HG03354 (cell line): ENCODE measurements at regions not wholly inside any gene's neighbourhood (a gene's known extent, or its start where the extent isn't known, plus 50 kb on each side); places are given as distances from the start of the nearest gene placed in this dataset.

Source experiments
- ATAC-seq: cut with Tn5 transposase; IDR thresholded peaks from one replicate; pipeline ENCODE4 v1.9.1; 2021; ENCODE audit warnings: mild to moderate bottlenecking; ENCODE audit not compliant: unreplicated experiment, poor library complexity, severe bottlenecking

DNA sequence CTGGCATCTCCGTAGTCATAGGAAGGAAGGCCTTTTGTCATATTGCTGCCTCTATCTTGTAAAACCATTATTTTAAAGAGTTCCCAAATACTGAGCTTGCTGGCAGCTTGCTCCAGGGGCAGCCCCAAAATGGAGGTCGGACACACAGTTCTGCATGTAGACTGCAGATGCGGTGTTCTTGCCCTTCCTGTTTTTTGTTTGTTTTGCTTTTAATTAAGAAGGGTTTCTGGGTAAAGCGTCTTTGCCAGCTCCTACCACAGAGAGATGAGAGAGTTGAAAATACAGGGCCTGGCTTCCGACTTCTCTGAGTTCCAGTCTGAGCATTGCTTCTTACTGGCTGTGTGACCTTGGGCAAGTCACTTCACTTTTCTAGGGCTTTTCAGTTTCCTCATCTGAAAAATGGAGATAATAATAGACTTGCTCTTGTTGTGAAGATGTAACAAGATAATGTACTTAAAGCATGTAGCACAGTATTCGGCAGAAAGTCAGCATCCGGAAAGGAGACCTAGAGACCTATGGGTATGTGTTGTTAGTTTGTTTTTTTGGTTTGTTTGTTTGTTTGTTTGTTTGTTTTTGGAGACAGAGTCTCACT lies 67.8 kb upstream of the GSE1 start:
- no peak for ATAC-seq

DNA sequence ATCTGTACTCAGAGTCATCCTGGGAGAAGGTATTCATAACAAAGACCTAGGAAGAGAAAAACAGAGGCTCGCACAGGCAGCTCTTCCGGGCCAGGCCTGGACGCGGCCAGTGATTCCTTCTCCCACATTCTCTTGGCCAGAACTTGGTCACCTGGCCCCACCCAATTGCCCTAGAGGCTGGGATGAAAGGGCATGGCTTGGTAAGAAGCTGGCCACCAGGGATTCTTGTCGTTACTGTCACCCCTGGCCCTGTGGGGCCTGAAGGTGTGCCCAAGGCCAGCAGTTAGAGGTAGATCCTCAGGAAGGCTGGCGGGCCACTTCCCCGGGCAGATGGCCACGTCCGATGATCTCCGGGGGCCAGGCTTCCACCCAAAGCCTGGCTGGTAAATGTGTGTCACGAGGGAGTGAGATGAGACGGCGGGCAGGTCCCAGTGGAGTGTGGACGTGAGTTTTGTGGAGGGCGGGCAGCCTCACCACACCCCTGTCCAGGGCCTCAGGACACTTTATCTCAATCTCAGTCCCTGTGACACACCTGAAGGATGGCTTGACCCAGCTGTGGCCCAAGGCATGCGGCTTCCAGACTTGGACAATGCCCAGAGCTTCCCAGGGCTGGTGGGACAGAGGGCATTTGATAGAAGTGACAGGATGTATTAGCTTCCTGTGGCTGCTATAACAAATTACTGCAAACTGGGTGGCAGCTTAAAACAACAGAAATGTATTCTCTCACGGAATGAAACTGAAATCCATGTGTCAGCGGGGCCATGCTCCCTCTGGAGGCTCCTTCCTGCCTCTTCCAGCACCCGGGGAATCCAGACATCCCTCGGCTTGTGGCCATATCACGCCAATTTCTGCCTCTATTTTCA lies 66.3 kb upstream of the GSE1 start:
- no peak for ATAC-seq

DNA sequence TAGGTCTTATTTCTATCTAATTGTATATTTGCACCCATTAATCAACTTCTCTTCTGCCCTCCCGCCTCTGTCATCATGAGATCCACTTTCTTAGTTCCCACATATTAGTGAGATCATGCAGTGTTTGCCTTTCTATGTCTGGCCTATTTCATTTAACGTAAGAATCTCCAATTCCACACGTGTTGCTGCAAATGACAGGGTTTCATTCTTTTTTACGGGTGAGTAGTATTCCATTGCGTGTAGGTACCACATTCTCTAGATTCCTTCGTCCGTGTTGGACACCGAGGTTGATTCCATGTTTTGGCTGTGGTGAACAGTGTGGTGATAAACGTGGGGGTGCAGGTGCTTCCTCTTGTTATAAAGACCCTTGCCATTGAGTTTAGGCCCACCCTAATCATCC lies 64.7 kb upstream of the GSE1 start:
- no peak for ATAC-seq

DNA sequence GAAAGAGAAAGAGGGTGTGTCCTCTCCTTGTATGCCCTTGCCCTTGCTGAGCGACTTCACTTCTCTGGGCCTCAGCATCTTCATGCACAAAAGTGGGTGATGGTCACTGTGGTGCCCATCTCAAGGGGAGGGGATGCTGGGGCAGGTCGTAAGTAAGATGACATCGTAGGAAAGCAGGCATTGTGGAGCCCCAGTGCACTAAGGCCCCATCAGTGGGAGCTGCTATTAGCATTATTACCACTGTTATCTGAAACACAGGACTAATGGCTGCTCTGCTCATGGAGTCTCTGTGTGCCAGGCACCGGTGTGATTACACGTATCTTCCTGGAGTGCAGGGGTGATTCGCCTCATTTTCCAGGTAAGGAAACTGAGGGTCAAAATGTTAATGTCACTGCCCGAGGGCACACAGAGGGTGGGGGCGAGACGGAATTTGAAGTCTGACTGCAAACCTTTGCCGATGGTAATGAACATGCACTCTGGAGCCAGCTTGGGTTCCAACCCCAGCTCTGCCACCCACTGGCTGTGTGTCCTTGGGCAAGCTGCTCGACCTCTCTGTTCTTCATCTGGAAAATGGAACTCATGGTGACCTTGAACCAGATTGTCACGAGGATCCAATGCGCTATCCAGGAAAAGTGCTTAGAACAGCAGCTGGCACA lies 63.2 kb upstream of the GSE1 start:
- no peak for ATAC-seq

DNA sequence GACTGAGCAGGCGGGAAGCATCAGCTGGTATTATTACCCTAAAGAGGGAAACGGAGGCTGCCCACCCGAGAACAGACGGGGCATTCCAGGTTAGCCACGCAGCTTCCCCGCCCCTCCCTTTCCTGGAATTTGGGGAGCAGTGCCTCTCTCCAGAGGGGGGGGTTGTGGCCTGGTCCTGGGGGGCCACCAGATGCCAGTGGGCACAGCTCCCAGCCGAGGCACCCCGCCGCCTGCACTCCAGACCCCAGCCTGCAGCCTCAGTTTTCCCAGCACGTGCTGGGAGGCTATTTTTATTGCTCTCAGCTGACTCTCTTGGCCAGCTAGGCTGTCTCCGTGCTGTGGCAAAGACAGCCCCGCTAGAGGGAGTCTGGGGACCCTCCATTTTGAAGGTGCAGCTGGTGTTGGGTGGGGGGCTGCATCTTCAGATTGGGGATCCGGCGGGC lies 62.7 kb upstream of the GSE1 start:
- ATAC-seq, result no peak

DNA sequence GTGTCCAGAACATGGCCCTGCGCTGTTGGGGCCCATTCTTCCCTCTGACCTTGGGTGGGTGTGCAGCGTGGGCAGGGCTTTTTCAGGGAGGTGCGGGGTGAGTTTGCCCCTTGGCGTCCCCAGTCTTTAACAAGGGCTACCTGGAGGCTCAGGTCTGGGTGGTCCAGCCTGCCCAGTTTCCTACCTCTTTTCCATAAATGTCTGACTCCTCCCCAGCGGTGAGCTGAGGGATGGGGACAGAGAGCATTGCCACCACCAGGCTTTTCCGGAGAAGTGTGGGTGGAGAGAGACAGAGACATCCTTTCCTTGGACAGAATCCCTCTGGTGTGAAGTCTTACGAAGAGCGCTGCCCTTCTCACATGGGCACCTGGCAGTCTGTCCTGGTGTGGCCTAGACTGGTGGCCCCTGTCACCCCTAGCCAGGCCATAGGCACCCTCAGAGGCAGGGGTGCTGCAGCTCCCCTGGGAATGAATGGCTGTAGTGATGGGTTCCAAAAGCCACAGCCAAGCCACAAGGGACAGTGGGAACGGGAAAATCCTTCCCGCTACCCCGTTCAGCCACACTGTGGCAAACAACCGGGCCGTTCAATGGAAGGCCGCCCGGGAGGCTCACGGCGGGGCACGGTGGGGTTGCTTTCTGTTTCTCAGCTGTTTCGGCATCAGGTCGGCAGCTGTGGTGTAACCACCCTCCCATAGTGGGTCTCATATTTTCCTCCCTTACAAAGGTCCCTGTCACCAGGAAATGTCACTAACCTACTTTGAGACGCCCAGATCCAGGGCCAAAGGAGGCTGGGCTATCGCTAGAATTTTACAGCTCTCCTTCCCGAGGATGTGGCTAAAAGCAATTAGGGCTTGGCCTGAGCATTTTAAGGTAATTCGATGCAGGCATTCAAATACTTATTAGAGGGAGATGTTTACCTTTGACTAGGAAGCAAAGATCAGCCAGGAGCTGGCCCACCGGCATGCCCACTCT lies 61.9 kb upstream of the GSE1 start:
- ATAC-seq, result no peak

DNA sequence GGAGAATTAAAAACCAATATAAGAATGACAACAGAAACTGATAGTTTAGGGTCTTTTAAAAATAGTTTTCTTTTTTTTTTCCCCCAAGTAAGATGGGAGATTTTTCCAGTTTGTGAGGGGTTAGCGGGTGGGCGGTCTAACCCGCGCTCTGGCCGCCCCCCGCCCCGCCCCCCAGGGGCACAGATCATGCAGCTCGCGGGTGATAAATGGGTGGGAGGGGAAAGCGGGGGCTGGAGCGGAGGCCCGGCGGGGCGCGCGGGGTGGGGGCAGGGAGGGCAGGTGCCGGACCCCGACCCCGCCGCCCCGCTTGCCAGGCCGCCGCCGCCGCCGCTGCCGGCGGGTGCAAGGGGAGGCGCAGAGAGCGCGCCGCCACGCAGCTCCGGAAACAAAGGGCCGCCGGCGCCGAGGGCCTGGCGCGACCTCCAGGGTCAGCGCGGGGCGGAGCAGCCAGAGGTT lies 60.1 kb upstream of the GSE1 start:
- no peak for ATAC-seq

DNA sequence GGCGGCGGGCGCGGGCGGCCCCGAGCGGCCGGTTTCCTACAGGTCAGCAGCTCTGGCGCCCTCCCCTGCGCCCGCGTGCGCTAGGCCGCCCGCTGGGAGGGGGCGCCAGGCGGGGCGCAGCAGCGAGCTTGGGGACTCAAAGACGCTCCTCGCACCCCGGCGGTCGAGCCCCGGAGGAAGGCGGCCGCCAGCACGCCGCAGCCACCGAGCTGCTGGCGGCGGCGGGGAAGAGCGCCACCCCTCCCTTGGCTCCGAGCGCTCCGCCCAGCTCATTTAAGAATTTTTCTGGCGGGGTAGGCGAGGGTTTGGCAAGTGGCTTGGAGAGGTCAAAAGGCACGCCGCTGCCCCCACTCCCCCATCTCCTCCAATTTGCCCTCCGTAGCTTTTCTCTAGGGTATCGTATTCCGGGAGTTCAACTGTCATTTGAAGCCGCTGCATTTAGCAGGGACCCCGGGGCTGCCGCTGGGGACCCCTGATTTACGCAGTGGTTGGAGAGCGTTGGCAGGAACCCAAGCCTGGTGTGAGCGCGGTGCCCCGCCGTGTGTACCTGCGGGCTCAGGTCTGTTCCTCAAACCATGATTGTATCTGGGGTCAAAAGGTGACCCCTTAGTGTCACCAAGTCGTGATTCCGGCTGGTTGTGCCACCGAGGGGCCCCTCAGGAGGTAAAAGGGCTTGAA lies 59.5 kb upstream of the GSE1 start:
- peak; percentile 25 for ATAC-seq

DNA sequence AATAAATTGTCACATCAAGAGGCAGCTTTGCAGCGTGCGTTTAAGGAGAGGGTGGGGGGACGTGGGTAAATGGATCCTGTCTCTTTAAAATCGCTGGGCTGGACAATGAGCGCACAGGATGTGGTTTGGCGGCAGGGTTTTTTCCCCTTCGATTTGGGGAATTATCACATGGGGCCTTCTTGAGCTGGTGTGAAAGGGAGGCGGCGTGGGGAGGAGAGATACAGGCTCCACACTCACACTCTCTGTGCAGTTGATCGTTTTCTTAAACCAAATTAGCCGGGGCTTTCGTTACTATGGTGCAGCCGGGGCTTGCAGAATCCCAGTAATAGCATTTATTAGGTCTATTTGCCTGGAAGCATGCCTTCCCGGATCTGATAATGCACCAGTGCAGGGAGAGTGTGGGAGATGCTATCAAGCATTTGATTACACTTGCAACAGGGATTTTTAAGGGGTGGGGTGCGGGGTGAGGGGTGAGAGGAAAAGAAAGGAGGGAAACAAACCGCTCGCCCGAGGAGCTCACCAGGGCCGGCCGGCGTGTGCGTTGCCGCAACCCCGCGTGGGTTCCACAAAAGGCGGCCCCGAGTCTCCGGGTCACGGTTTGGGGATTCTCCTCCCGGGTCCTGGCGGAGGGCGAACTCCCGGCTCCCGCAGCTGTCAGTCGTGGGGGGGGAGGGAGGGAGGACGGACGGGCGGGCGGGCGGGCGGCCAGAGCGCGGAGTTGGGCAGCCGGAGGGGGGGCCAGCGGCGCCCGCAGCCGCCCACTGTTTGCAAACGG lies 58.8 kb upstream of the GSE1 start:
- peak; percentile 53 for ATAC-seq

DNA sequence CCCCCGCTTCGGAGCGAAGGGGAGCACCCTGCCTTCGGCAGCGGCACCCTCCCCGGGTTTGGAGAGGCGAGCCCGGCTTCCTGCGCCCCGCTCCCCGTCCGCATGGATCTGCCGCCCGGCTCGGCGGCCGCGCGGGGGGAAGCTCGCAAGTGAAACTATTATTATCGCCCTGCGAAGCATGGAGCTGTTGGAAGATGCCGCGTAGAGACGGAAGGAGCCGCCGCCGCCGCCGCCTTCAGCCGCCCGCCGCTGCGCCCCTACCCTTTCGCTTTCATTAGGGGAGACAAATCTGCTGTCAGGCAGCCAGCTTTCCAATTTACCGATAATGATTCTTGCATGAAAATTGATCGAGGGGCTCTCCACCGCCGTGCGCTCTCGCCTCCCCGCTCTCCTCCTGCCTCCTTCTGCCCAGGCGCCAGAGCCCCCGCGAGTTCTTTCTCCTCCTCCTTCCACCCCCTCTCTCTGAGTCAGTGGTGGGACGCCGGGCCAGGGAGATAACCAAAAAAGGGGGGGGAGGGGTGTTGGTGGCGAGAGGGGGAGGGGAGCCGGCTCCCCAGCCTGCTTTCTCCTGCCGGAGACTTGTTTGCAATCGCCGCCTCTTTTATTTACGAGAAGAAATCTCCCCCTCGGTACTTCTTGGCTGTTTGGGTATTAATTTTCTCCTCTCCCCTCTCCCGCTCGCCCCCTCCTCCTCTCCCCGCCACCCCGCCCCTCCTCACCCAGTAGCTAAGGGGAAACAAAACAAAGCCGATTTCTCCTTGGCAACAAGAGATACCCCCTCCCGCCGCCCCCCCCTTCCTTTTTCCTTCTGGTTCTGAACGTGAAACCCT lies 58.0 kb upstream of the GSE1 start:
- no peak for ATAC-seq

DNA sequence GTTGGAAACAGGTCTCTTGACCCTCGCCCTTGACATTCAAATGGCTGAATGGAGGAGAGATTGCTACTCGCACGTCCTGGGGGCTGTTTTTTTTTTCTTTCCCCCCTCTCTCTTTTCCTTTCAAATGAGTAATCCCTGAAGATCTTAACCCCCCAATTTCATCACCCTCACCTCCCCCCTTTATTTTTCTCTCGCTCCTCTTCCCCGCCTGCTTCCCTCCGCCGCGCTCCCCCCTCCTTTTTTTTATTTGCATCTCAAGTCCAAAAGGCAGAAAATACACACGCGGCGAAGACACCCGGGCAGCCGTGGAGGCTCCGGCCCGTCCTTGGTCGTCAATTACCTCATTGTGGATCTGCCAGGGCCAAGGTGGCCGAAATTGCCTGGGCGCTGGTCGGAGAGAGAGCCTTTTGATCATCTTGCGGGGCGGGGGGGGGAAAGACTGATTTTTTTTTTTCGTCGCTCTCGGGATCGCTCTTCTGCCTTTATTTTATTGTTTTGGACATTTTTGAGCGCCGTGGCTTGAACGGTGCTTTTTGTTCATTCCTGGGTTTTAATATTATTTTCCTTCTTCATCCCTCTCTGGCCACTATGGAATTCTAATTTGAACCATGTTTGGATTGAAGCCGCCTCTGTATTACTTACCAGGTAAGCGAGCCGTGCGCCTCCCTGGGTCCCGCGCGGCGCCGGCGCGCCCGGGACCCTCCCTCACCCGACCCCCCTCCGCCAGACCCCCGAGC lies 57.2 kb upstream of the GSE1 start:
- no peak for ATAC-seq

DNA sequence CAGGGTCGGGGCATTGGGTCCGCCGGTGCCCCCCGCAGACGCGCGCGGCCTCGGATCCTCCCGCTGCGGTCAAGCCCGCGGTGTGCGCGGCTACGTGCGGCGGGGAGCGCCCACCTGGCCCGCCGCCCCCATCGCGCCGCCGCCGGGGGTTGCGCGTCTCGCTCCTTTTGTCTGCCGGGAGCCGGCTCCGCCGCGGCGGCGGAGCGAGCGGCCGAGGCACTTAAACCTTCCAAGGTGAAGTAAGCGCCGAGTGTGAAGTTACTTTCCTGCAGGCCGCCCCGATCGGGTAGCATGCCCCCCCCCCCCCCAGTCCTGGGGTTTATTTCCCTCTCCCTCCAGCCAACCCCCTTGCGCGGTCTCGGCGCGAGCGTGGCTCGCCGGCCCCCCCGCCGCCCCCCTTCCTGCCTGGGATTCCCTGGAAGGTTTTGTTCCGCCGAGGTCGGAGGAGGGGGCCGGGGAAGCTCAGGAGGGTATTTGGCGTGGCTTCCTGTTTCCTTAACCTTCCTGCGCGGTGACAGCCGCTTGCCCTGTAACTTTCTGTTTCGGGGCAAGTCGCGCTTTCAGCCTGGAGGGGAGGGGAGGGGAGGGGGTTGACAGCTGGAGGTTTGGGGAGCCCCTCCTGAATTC lies 56.6 kb upstream of the GSE1 start:
- ATAC-seq, result peak; percentile 37

DNA sequence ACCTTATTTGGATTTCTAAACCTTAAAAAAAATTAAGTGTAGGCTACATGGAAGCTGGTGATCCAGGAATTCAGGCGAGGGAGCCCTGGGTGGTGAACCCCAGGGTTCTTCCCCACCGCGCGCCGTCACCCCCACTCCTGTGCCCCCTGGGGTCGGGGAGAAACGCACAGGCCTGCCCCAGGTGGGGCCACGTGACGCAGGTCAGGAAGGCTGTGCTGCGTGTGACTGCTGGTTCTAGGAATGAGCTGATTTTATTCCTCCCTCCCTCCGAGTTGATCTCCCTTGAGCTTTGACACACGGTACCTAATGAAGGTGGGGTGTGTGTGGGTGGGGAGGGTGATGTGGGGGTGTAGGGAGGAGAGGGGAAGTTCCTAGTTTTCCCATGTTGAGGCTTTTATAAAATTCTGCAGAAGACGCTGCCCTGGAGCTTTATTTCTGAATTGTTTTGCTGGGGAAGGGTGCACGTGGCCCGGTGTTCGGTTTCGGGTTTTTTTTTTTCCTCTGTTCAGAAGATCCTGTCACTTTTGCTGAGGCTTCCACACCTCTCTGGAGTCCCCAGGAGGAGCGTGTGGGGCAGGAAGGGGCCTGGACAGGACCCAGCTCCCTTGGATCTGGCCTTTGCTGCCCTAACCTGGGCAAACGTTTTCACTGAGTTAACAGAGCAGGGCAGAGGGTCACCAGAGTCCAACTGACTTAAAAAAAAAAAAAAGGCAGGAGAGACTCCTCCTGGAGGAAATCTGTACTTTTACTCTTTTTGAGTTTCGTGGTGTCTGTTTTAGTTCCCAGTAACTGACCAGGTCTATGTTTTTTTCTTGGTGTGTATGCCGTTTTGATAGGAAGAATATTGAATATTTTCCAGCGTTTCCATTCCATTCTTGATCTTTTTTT lies 55.8 kb upstream of the GSE1 start:
- peak; percentile 25 for ATAC-seq

DNA sequence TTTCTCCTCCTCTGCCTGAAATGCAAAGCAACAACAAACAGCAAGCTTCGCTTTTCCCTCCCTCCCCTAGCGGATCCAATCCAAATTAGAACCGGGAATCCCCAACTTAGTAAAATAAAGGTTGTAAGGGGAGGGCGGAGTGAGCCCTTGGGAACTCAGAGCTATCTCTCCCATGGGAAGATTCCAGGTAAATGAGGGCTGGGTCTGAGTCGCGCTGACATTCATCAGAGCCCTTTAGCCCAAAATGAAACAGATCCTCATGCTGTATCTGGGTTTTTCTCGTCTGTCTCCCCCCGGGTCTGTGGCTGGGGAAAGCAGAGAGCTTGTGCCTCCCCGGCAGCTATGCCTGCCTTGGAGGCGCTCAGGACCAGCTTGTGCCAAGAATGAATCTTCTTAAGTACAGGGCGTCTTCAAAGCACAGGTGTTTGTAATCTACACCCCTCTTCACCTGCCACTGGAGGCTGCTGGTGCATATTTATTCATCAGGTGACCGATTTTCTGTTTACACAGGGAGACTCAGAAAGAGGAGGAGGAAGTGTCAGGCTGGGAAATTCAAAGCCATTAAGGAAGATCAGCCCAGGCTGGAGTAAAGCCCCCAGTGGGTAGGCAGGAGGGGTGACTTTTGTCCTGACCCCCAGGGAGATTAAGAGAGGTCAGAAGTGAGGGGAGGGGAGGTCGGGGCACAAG lies 55.0 kb upstream of the GSE1 start:
- no peak for ATAC-seq

DNA sequence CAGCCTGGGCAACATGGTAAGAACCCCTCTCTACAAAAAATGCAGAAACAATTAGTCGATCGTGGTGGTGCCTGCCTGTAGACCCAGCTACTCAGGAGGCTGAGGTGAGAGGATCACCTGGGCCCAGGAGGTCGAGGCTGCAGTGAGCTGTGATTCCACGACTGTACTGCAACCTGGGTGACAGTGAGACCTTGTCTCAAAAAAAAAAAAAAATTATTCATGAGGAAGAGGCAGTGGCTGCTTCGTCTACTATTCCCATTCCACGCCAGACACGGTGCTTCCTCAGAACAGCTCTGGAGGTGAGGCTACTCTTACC lies 52.2 kb upstream of the GSE1 start:
- ATAC-seq, result no peak
